Ovary (tissue), 3 donors: ENCODE measurements at regions not wholly inside any gene's neighbourhood (a gene's known extent, or its start where the extent isn't known, plus 50 kb on each side); places are given as distances from the start of the nearest gene placed in this dataset.

ENCODE experiments used
- CTCF ChIP-seq, 3 donors: fragments of 450-650 bp in 2 of 3; fragments of 200-600 bp in 1 of 3; IDR thresholded peaks; one replicate each; pipeline versions ENCODE4 v1.5.1 to v1.8.0; 2016 to 2022; ENCODE audit warnings: antibody characterized with exemption in 3 of 3, mild to moderate bottlenecking in 1 of 3
- EP300 ChIP-seq: sonication (generic); formaldehyde crosslinking; IDR thresholded peaks from one replicate; pipeline ENCODE4 v1.6.1; 2017; ENCODE audit warnings: antibody characterized with exemption
- POLR2A ChIP-seq: fragments of 450-650 bp; IDR thresholded peaks from one replicate; pipeline ENCODE4 v1.6.1; 2017; ENCODE audit warnings: antibody characterized with exemption, mild to moderate bottlenecking, moderate library complexity
- donor health status: DM: no; HTN: no; CAD: no.

GRCh38 chr7:16233517-16233916, 187.8 kb downstream of the CRPPA start:
- no peak for TF ChIP-seq CTCF (IDR thresholded peaks at IDR 0.05)
- no peak for TF ChIP-seq POLR2A
- TF ChIP-seq EP300: no peak
